Lung (tissue), 11 donors: ENCODE measurements at regions not wholly inside any gene's neighbourhood (a gene's known extent, or its start where the extent isn't known, plus 50 kb on each side); places are given as distances from the start of the nearest gene placed in this dataset.
"Not testable (repeated sequence)": the region's sequence is repeated elsewhere in the genome, so short reads cannot be mapped to it uniquely, and the experiment has no call there.

Experiments used
- ATAC-seq: fragments of 200-7000 bp; cut with Tn5 transposase; one replicate; pipeline ENCODE4 v1.9.1; 2020; ENCODE audit warnings: moderate number of reproducible peaks; ENCODE audit not compliant: insufficient read depth, low FRiP score
- DNase-seq, 3 donors: peaks; one replicate each; pipeline ENCODE4 v3.0.0-alpha.2; 2013 to 2017
- H3K27ac ChIP-seq, 2 donors: one replicate each; pipeline ENCODE4 v1.5.1; 2013; ENCODE audit warnings: mild to moderate bottlenecking in 2 of 2, moderate library complexity in 2 of 2, control low read depth in 1 of 2, inconsistent platforms in 1 of 2, low read depth in 1 of 2, low read length in 1 of 2
- H3K27me3 ChIP-seq, 3 donors: one replicate each; pipeline ENCODE4 v1.5.1; 2013; ENCODE audit warnings: low read length in 2 of 3; ENCODE audit not compliant: control insufficient read depth in 3 of 3, insufficient read depth in 3 of 3
- H3K36me3 ChIP-seq, 4 donors: one replicate each; pipeline ENCODE4 v1.5.1; 2013; ENCODE audit warnings: low read length in 4 of 4, mild to moderate bottlenecking in 1 of 4, moderate library complexity in 1 of 4; ENCODE audit not compliant: control insufficient read depth in 4 of 4, insufficient read depth in 4 of 4
- H3K4me1 ChIP-seq, 5 donors: one replicate each; pipeline ENCODE4 v1.5.1; 2013; ENCODE audit warnings: low read length in 5 of 5, mild to moderate bottlenecking in 2 of 5, moderate library complexity in 1 of 5; ENCODE audit not compliant: control insufficient read depth in 5 of 5, insufficient read depth in 5 of 5
- H3K4me3 ChIP-seq: one replicate; pipeline ENCODE4 v1.5.1; 2013; ENCODE audit warnings: mild to moderate bottlenecking, control low read depth, moderate library complexity
- H3K9ac ChIP-seq, 2 donors: one replicate each; pipeline ENCODE4 v1.5.1; 2013; ENCODE audit warnings: low read length in 2 of 2, control low read depth in 1 of 2; ENCODE audit not compliant: insufficient read depth in 1 of 2
- H3K9me3 ChIP-seq, 4 donors: one replicate each; pipeline ENCODE4 v1.5.1; 2013; ENCODE audit warnings: low read length in 3 of 4, mild to moderate bottlenecking in 1 of 4, moderate library complexity in 1 of 4; ENCODE audit not compliant: control insufficient read depth in 4 of 4, insufficient read depth in 3 of 4
- WGBS, 2 donors: extraction: QIAGEN DNeasy Blood & Tissue Kit; methylation state at CpG; one replicate each; pipeline ENCODE4 v1.1.7; 2013; 5-methylcytosine and 5-hydroxymethylcytosine counted together
- TF ChIP-seq, protein P1 (sequence below): IDR thresholded peaks from 2 replicates; pipeline ENCODE4 v1.5.1; 2012; ENCODE audit warnings: mild to moderate bottlenecking; ENCODE audit errors: control extremely low read depth, extremely low read depth
- donor health status: control.
- donor health status: control.
- donor health status: Bipolar disorder and iron deficiency.
- donor health status: healthy.
- donor health status: DM: yes; HTN: yes; CAD: no.

DNA sequence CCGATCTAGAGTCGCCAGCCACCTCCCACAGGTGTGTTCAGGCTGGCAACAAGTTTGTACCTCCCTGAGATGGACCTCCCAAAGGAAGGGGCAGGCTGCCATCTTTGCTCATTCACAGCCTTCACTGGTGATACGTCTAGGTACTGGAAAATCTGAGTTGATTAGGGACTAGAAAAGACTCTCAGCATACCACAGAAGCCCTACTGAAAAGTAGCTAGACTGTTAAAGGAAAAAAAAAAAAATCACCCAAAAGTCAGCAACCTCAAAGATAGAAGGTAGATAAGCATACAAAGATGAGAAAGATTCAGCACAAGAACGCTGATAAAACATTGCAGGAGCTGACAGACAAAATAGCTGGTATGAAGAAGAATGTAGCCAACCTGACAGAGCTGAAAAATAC lies 128.6 kb upstream of the WDR75 start:
- TF ChIP-seq, protein P1, sequence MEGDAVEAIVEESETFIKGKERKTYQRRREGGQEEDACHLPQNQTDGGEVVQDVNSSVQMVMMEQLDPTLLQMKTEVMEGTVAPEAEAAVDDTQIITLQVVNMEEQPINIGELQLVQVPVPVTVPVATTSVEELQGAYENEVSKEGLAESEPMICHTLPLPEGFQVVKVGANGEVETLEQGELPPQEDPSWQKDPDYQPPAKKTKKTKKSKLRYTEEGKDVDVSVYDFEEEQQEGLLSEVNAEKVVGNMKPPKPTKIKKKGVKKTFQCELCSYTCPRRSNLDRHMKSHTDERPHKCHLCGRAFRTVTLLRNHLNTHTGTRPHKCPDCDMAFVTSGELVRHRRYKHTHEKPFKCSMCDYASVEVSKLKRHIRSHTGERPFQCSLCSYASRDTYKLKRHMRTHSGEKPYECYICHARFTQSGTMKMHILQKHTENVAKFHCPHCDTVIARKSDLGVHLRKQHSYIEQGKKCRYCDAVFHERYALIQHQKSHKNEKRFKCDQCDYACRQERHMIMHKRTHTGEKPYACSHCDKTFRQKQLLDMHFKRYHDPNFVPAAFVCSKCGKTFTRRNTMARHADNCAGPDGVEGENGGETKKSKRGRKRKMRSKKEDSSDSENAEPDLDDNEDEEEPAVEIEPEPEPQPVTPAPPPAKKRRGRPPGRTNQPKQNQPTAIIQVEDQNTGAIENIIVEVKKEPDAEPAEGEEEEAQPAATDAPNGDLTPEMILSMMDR: no peak
- Histone ChIP-seq H3K27ac (no peak overlapping the region), H3K4me1 (peaks cover 0 to 1% (median 0%) of the 10 kb centered on the region in 5 donors), H3K4me3 (no peak overlapping the region), H3K36me3 (no peaks in the 10 kb centered on the region), H3K9ac (no peak overlapping the region), H3K9me3 (no peaks in the 10 kb centered on the region), H3K27me3 (no peaks in the 10 kb centered on the region)
- DNase-seq (no peak), ATAC-seq (no peak)
- WGBS, 2 donors: 81 to 90% methylated on average over 4 of the region's 4 CpGs

DNA sequence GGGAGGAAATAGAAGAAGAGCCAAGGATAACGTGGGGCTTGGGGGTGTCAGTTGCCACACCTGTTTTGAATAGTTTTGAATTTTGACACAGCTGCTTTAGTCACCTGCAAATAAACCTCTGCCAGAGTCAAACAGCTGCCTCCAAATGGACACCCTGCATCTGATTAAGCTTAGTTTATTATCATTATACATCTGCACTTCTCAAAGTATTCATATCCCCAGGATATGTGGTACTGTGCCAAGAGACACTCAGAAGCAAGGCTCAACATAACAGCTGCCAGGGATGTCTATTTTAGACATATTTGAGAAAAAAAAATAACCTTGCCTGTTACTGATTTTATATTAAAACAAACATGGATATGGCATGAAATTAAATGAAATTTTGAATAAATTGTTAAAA lies 122.5 kb upstream of the WDR75 start:
- DNase-seq (no peak), ATAC-seq (no peak)
- Histone ChIP-seq H3K27me3 (no peaks in the 10 kb centered on the region), H3K4me1 (no peaks in the 10 kb centered on the region), H3K9ac (no peak overlapping the region), H3K9me3 (peaks cover 0 to 5% (median 0%) of the 10 kb centered on the region in 4 donors), H3K4me3 (no peak overlapping the region), H3K36me3 (no peaks in the 10 kb centered on the region), H3K27ac (no peak overlapping the region)
- TF ChIP-seq, protein P1: no peak
- 67 to 72% methylated on average over 1 of the region's 1 CpG for WGBS, 2 donors

DNA sequence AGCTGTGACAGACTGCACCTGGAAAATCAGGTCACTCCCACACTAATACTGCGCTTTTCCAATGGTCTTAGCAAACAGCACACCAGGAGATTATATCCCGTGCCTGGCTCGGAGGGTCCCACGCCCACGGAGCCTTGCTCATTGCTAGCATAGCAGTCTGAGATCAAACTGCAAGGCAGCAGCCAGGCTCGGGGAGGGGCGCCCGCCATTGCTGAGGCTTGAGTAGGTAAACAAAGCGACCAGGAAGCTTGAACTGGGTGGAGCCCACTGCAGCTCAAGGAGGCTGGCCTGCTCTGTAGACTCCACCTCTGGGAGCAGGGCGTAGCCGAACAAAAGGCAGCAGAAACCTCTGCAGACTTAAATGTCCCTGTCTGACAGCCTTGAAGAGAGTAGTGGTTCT lies 121.8 kb upstream of the WDR75 start:
- not testable (repeated sequence) for H3K4me1 ChIP-seq, ATAC-seq, H3K9ac ChIP-seq, H3K27me3 ChIP-seq, H3K9me3 ChIP-seq, H3K4me3 ChIP-seq, H3K36me3 ChIP-seq, DNase-seq, H3K27ac ChIP-seq
- 94 to 97% methylated on average over 11 of the region's 11 CpGs for WGBS, 2 donors

DNA sequence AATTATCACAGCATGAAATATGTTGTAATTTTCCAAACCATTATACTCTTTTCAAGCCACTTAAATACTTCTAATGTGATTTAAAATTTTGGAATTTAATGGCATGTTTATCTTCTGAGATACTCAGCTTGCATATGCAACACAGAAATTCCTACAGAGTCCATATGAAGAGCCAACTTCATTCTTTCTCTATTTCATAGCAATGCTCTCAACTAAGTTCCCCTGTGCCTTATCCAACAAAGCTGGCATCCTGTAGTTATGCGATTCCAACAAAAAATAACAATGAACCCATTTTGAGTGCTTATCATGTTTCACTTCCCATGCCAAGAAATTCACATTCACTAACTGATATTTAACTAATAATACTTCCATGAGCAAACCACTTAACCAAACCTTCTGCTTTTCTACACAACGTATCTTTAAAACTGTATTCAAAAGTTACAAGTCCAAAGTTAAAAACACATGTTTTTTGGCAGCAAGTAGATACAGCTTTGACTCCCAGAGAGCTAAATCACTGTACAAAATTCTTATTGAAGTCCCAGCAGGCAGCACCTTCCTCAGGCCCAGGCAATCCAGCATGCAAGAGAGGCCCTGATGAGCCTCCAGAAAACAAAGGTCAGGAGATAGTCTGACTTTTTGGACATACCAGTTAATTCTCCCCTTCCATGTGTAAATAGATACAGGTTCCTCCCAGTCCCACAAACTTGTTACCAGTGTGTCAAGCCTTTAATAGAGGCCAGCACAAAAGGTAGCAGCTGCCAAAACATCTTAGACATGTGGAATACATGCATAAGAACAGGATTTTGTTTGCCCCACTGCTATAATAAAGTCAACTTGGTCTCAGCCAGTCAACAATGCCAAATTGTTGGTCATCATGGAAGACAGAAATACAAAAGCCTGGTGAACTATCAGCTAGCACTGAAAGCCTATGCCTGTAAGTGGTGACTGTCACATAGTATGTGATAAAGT lies 113.1 kb upstream of the WDR75 start:
- H3K9me3 ChIP-seq: no peaks in the 10 kb centered on the region
- no peak for DNase-seq
- H3K9ac ChIP-seq: no peak overlapping the region
- no peaks in the 10 kb centered on the region for H3K4me1 ChIP-seq
- TF ChIP-seq, protein P1: no peak
- no peaks in the 10 kb centered on the region for H3K27me3 ChIP-seq
- ATAC-seq: no peak
- WGBS, 2 donors: 0 to 85% methylated on average over 2 of the region's 2 CpGs
- H3K4me3 ChIP-seq: no peak overlapping the region
- H3K27ac ChIP-seq: no peak overlapping the region
- H3K36me3 ChIP-seq: no peaks in the 10 kb centered on the region
